HEK293T (cell line): ENCODE measurements at regions not wholly inside any gene's neighbourhood (a gene's known extent, or its start where the extent isn't known, plus 50 kb on each side); places are given as distances from the start of the nearest gene placed in this dataset.
A peak's percentile ranks its signal among the peaks of the same experiment; 100 is the strongest.

Experiments
- CTCF ChIA-PET: fragments of 350-600 bp; formaldehyde crosslinking; extraction: SDS; loops from one replicate; lab custom pipeline; 2021; ENCODE audit warnings: antibody characterized with exemption, inconsistent platforms; lab: Yijun Ruan, JAX
- POLR2A ChIA-PET: fragments of 350-600 bp; formaldehyde crosslinking; extraction: SDS; loops from one replicate; lab custom pipeline; 2020; ENCODE audit warnings: antibody characterized with exemption, inconsistent platforms; lab: Yijun Ruan, JAX
- DNase-seq: peaks from one replicate; pipeline ENCODE4 v3.0.0; 2012; ENCODE audit warnings: mixed read lengths; ENCODE audit errors: extremely low spot score
- ARNT ChIP-seq: fragments of 450-650 bp; IDR thresholded peaks from 2 replicates; pipeline ENCODE4 v1.6.1; 2017; ENCODE audit warnings: mild to moderate bottlenecking
- BHLHE40 ChIP-seq: fragments of 450-650 bp; IDR thresholded peaks from 2 replicates; pipeline ENCODE4 v1.6.1; 2016; ENCODE audit warnings: mild to moderate bottlenecking, moderate library complexity, borderline replicate concordance
- CTBP1 ChIP-seq: fragments of 450-650 bp; IDR thresholded peaks from 2 replicates; pipeline ENCODE4 v1.6.1; 2016; ENCODE audit warnings: borderline replicate concordance
- ELF4 ChIP-seq: fragments of 450-650 bp; IDR thresholded peaks from 2 replicates; pipeline ENCODE4 v1.6.1; 2017; ENCODE audit warnings: antibody characterized with exemption
- FOXA1 ChIP-seq: fragments of 450-650 bp; IDR thresholded peaks from 2 replicates; pipeline ENCODE4 v1.6.1; 2016; ENCODE audit warnings: mild to moderate bottlenecking
- FOXK2 ChIP-seq: fragments of 450-650 bp; IDR thresholded peaks from 2 replicates; pipeline ENCODE4 v1.6.1; 2016; ENCODE audit warnings: mild to moderate bottlenecking
- FOXM1 ChIP-seq: fragments of 450-650 bp; IDR thresholded peaks from 2 replicates; pipeline ENCODE4 v1.6.1; 2017; ENCODE audit warnings: mild to moderate bottlenecking, borderline replicate concordance
- HDGF ChIP-seq: fragments of 450-650 bp; IDR thresholded peaks from 2 replicates; pipeline ENCODE4 v1.6.1; 2017; ENCODE audit warnings: antibody characterized with exemption, borderline replicate concordance
- L3MBTL2 ChIP-seq: fragments of 450-650 bp; conservative IDR thresholded peaks from 2 replicates; pipeline ENCODE4 v1.6.1; 2016; ENCODE audit warnings: mild to moderate bottlenecking
- LEF1 ChIP-seq: fragments of 450-650 bp; IDR thresholded peaks from 2 replicates; pipeline ENCODE4 v1.6.1; 2017; ENCODE audit warnings: mild to moderate bottlenecking, borderline replicate concordance
- NFRKB ChIP-seq: fragments of 450-650 bp; IDR thresholded peaks from 2 replicates; pipeline ENCODE4 v1.6.1; 2016; ENCODE audit warnings: mild to moderate bottlenecking, moderate library complexity
- PKNOX1 ChIP-seq: fragments of 450-650 bp; IDR thresholded peaks from 2 replicates; pipeline ENCODE4 v1.6.1; 2016
- SP1 ChIP-seq: fragments of 450-650 bp; IDR thresholded peaks from 2 replicates; pipeline ENCODE4 v1.6.1; 2017
- SUZ12 ChIP-seq: fragments of 450-650 bp; IDR thresholded peaks from 2 replicates; pipeline ENCODE4 v1.6.1; 2016; ENCODE audit warnings: mild to moderate bottlenecking
- TARDBP ChIP-seq: fragments of 450-650 bp; IDR thresholded peaks from 2 replicates; pipeline ENCODE4 v1.6.1; 2016
- ZNF384 ChIP-seq: fragments of 450-650 bp; IDR thresholded peaks from 2 replicates; pipeline ENCODE4 v1.6.1; 2016

GRCh38 chr10:118118716-118119115 is 72.0 kb upstream of the RAB11FIP2 start:
- TF ChIP-seq TARDBP: no peak
- ChIA-PET CTCF (no interaction called here), POLR2A (no interaction called here)
- DNase-seq: no peak

GRCh38 chr10:118116715-118117449 is 70.1 kb upstream of the RAB11FIP2 start:
- ChIA-PET CTCF (no interaction called here), POLR2A (no interaction called here)
- DNase-seq: no peak
- TF ChIP-seq PKNOX1 (peak; percentile 30; the same call in 1 of the 2 replicates), BHLHE40 (no peak), TARDBP (no peak)

DNA sequence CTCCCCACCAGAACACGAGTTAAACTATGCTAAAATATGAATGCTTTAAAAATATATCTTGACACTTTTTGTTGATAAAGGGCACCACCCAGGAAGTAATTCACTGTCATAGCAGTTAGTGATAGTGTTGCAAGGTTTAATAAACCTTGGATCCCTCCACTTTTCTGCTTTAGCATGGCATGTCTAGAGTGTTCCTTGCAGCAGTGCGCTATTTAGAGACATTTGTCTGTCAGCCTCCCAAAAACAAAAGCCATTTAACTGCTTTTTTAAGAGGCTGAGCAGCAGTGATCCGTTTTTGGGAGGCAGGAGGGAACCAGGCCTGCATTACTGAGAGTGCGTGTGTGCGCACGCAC is 69.6 kb upstream of the RAB11FIP2 start:
- DNase-seq: no peak
- POLR2A ChIA-PET: no interaction called here
- CTCF ChIA-PET: no interaction called here
- no peak for TF ChIP-seq SP1
- TF ChIP-seq L3MBTL2: no peak
- no peak for TF ChIP-seq TARDBP
- TF ChIP-seq ARNT: no peak
- no peak for TF ChIP-seq ZNF384
- TF ChIP-seq ELF4: no peak
- no peak for TF ChIP-seq HDGF
- no peak for TF ChIP-seq FOXK2
- no peak for TF ChIP-seq NFRKB
- TF ChIP-seq CTBP1: no peak
- no peak for TF ChIP-seq LEF1
- no peak for TF ChIP-seq PKNOX1
- no peak for TF ChIP-seq FOXM1
- no peak for TF ChIP-seq BHLHE40
- TF ChIP-seq SUZ12: no peak
- TF ChIP-seq FOXA1: no peak

DNA sequence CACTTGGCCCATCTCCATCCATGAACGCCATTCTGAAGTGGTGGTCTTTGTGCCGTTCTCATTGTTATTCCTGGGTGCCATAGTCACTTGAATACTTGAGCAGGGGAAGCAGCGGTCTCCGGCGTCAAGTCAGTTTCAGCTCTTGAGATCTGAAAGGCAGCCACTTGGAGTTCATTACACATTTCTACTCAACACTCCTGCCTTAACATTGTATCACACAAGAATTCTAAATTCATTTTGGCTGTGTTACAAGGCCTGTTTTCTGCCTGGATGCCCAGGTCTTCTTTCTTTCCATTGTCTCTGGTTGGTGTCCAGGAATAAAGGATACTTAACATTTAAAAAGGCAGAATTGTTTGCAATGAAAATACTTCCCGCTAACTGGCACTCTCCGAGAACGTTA is 69.0 kb upstream of the RAB11FIP2 start:
- POLR2A ChIA-PET: no interaction called here
- TF ChIP-seq SP1: no peak
- no peak for TF ChIP-seq FOXK2
- TF ChIP-seq ELF4: no peak
- no peak for TF ChIP-seq BHLHE40
- TF ChIP-seq L3MBTL2: no peak
- TF ChIP-seq LEF1: no peak
- no peak for TF ChIP-seq PKNOX1
- TF ChIP-seq FOXA1: no peak
- no peak for TF ChIP-seq NFRKB
- TF ChIP-seq ZNF384: no peak
- no peak for TF ChIP-seq TARDBP
- CTCF ChIA-PET: no interaction called here
- DNase-seq: no peak

GRCh38 chr10:118114992-118115391 is 68.3 kb upstream of the RAB11FIP2 start:
- CTCF ChIA-PET: no interaction called here
- no peak for TF ChIP-seq NFRKB
- no peak for TF ChIP-seq L3MBTL2
- no peak for TF ChIP-seq BHLHE40
- no peak for TF ChIP-seq ELF4
- TF ChIP-seq SUZ12: no peak
- DNase-seq: no peak
- POLR2A ChIA-PET: no interaction called here

- DNase-seq: no peak
- ChIA-PET POLR2A (no interaction called here), CTCF (no interaction called here)
- no peak for TF ChIP-seq FOXA1
- TF ChIP-seq PKNOX1: no peak
- TF ChIP-seq L3MBTL2: no peak
- no peak for TF ChIP-seq FOXK2
- no peak for TF ChIP-seq HDGF
- TF ChIP-seq SUZ12: no peak
- TF ChIP-seq BHLHE40: no peak
- TF ChIP-seq CTBP1: no peak
- no peak for TF ChIP-seq ELF4
- TF ChIP-seq TARDBP: no peak
- TF ChIP-seq FOXM1: no peak
- no peak for TF ChIP-seq ZNF384
- no peak for TF ChIP-seq ARNT
- no peak for TF ChIP-seq LEF1
- TF ChIP-seq SP1: no peak
- TF ChIP-seq NFRKB: no peak
These were observed 65.9 kb upstream of the RAB11FIP2 start for GRCh38 chr10:118112543-118113125.
